ENCODE measurements at regions not wholly inside any gene's neighbourhood (a gene's known extent, or its start where the extent isn't known, plus 50 kb on each side); places are given as distances from the start of the nearest gene placed in this dataset.
"Not testable (repeated sequence)": the region's sequence is repeated elsewhere in the genome, so short reads cannot be mapped to it uniquely, and the experiment has no call there.

DNA sequence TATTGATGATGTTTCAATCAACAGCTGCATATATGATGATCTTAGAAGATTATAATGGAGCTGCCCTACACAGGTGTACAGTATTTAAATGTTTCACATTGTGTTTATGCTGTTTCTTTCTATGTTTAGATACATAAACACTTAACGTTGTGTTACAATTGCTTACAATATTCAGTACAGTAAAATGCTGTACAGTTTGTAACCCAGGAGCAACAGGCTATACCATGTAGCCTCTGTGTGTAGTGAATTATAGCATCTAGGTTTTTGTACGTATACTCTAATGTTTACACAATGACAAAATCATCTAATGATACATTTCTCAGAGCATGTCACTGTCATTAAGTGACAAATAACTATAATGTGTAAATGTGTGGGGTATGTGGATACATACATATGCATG, 80.5 kb upstream of the CPEB2 start:
- H3K36me3 ChIP-seq (ENCODE audit: control insufficient read depth, insufficient read depth, low read length, severe bottlenecking); H3K9me3 ChIP-seq (ENCODE audit: control insufficient read depth, low read length); H3K9ac ChIP-seq (ENCODE audit: low read length); H3K4me1 ChIP-seq (ENCODE audit: control insufficient read depth, insufficient read depth, low read length); H3K27me3 ChIP-seq (replicated peaks; ENCODE audit: control insufficient read depth, insufficient read depth, low read length); H3K4me3 ChIP-seq (ENCODE audit: low read length); DNase-seq (ENCODE audit: low read depth): not testable (repeated sequence)

DNA sequence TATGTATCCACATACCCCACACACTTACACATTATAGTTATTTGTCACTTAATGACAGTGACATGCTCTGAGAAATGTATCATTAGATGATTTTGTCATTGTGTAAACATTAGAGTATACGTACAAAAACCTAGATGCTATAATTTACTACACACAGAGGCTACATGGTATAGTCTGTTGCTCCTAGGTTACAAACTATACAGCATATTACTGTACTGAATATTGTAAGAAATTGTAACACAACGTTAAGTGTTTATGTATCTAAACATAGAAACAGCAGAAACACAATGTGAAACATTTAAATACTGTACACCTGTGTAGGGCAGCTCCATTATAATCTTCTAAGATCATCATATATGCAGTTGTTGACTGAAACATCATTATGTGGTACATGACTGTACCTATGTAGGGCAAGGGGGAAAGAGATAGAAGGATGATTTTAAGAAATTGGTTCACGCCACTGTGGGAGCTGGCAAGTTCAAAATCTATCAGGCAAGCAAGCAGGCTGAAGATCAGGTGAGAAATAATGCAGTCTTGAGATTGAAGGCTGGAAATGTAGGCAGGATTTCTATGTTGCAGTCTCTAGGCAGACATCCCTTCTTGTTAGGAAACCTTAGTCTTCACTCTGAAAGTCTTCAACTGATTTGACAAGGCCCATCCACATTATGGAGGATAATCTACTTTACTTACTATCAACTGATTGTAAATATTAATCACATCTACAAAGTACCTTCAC, 78.0 kb upstream of the CPEB2 start:
- peaks cover 4% of the 10 kb centered on the region for H3K27me3 ChIP-seq (replicated peaks; ENCODE audit: control insufficient read depth, insufficient read depth, low read length)
- no peak for DNase-seq (ENCODE audit: low read depth)
- H3K9me3 ChIP-seq (ENCODE audit: control insufficient read depth, low read length) = no peaks in the 10 kb centered on the region
- H3K9ac ChIP-seq (ENCODE audit: low read length) = no peak overlapping the region
- H3K4me1 ChIP-seq (ENCODE audit: control insufficient read depth, insufficient read depth, low read length) = peaks cover 5% of the 10 kb centered on the region
- H3K36me3 ChIP-seq (ENCODE audit: control insufficient read depth, insufficient read depth, low read length, severe bottlenecking) = no peaks in the 10 kb centered on the region
- H3K4me3 ChIP-seq (ENCODE audit: low read length) = no peak overlapping the region

DNA sequence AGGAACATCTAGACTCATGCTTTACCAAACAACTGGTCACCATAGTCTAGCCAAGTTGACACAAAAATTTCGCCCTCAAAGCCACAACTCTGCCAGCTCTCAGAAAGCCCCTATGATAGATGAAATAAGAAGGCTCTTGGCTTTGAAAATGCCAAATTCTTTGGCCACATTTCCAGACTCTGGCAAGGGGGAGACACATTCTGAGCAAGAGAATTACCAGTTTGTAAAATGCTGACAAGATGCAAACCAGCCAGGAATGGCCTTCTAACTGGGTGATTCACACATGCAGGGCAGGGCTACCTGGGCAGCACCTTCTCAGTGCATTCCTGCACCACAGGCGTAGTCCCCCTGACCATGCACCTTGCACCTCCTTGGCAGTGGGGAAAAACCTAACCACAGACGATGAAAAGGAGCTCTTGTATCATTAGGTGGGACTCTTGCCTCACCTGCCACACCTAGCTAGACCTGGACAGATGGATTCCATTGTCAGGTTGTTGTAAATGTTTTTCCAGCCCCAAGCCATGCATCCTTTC, 77.4 kb upstream of the CPEB2 start:
- Histone ChIP-seq H3K9me3 (ENCODE audit: control insufficient read depth, low read length) (no peaks in the 10 kb centered on the region), H3K4me1 (ENCODE audit: control insufficient read depth, insufficient read depth, low read length) (peaks cover 5% of the 10 kb centered on the region), H3K9ac (ENCODE audit: low read length) (no peak overlapping the region), H3K4me3 (ENCODE audit: low read length) (no peak overlapping the region), H3K36me3 (ENCODE audit: control insufficient read depth, insufficient read depth, low read length, severe bottlenecking) (no peaks in the 10 kb centered on the region), H3K27me3 (replicated peaks; ENCODE audit: control insufficient read depth, insufficient read depth, low read length) (peaks cover 4% of the 10 kb centered on the region)
- no peak for DNase-seq (ENCODE audit: low read depth)

DNA sequence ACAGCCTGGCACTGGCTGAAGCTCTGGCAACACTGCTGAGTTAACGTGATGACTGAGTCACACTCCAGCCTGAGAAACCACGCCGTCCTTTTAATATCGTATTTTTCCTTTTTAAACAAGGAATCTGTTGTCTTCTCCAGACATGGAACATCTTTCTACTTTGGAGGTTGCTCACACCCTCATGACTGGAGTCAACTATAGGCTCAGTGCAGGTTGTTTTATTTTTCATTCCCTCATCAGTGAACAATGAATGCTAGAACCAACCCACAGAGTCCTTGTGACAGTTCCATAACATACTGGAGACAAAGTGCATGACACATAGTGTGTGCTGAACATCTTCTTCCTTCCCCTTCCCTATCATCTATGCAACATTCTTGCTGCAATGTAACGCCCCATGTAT, 76.8 kb upstream of the CPEB2 start:
- H3K4me3 ChIP-seq (ENCODE audit: low read length) = no peak overlapping the region
- no peak overlapping the region for H3K9ac ChIP-seq (ENCODE audit: low read length)
- peaks cover 5% of the 10 kb centered on the region for H3K4me1 ChIP-seq (ENCODE audit: control insufficient read depth, insufficient read depth, low read length)
- no peak for DNase-seq (ENCODE audit: low read depth)
- H3K27me3 ChIP-seq (replicated peaks; ENCODE audit: control insufficient read depth, insufficient read depth, low read length) = peaks cover 4% of the 10 kb centered on the region
- H3K36me3 ChIP-seq (ENCODE audit: control insufficient read depth, insufficient read depth, low read length, severe bottlenecking) = no peaks in the 10 kb centered on the region
- no peaks in the 10 kb centered on the region for H3K9me3 ChIP-seq (ENCODE audit: control insufficient read depth, low read length)

DNA sequence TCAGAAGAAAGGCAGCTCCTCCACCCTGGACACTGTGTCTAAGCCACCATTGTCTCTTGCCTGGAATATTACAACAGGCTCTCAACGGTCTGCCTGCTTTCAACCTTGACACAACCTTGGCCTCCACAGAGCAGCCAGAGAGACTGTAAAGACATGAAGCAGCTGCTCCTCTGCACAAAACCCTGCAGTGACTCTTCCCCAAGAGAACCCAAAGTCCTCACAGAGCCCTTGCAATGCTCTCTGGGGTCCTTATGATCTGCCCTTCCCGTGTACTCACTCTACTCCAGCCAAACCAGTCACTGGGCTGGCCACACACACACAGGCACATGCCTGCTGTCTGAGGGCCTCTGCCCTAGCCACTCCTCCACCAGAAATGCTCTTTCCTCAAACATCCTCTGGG, 75.9 kb upstream of the CPEB2 start:
- no peak for DNase-seq (ENCODE audit: low read depth)
- Histone ChIP-seq H3K9me3 (ENCODE audit: control insufficient read depth, low read length) (no peaks in the 10 kb centered on the region), H3K27me3 (replicated peaks; ENCODE audit: control insufficient read depth, insufficient read depth, low read length) (peaks cover 4% of the 10 kb centered on the region), H3K9ac (ENCODE audit: low read length) (no peak overlapping the region), H3K36me3 (ENCODE audit: control insufficient read depth, insufficient read depth, low read length, severe bottlenecking) (no peaks in the 10 kb centered on the region), H3K4me1 (ENCODE audit: control insufficient read depth, insufficient read depth, low read length) (peaks cover 5% of the 10 kb centered on the region), H3K4me3 (ENCODE audit: low read length) (no peak overlapping the region)

DNA sequence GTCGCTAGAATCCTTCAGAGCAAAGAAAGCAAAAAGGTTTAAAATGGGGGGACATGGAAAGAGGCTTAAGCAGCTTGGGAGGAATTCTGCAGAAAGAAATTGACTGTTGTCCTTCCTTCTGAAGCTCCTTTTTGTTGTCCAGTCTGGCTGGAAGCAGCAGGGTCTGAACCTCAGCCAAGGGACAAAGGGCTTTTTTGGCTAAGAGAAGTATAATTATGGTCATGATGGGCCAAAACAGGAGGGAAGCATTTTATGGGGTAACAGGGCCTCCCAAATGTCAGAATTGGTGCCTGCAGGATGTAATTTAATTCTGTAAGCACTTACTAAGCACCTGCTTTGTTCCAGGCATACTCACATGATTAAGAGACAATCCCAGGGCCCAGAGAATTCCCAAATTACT, 74.2 kb upstream of the CPEB2 start:
- peaks cover 5% of the 10 kb centered on the region for H3K4me1 ChIP-seq (ENCODE audit: control insufficient read depth, insufficient read depth, low read length)
- no peaks in the 10 kb centered on the region for H3K9me3 ChIP-seq (ENCODE audit: control insufficient read depth, low read length)
- H3K27me3 ChIP-seq (replicated peaks; ENCODE audit: control insufficient read depth, insufficient read depth, low read length) = peaks cover 4% of the 10 kb centered on the region
- H3K36me3 ChIP-seq (ENCODE audit: control insufficient read depth, insufficient read depth, low read length, severe bottlenecking) = no peaks in the 10 kb centered on the region
- no peak overlapping the region for H3K9ac ChIP-seq (ENCODE audit: low read length)
- no peak for DNase-seq (ENCODE audit: low read depth)
- H3K4me3 ChIP-seq (ENCODE audit: low read length) = no peak overlapping the region

DNA sequence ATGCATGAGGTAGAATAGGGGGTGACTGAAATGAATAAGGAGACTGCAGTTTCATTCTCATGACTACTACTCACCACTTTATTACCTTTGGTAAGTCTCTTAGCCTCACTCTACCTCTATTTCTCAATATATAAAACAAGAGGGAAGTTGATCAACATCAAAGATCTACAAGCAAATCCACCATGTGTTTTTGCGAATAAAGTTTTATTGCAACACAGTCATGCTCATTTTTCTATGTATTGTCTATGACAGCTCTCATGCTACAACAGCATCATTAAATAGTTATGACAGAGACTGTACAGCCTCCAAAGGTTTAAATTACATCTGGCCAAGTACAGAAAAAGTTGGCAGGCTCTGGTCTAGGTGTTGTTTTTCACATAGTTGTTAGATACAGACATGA, 72.6 kb upstream of the CPEB2 start:
- Histone ChIP-seq H3K9me3 (ENCODE audit: control insufficient read depth, low read length) (no peaks in the 10 kb centered on the region), H3K27me3 (replicated peaks; ENCODE audit: control insufficient read depth, insufficient read depth, low read length) (peaks cover 4% of the 10 kb centered on the region), H3K9ac (ENCODE audit: low read length) (no peak overlapping the region), H3K36me3 (ENCODE audit: control insufficient read depth, insufficient read depth, low read length, severe bottlenecking) (no peaks in the 10 kb centered on the region), H3K4me1 (ENCODE audit: control insufficient read depth, insufficient read depth, low read length) (peaks cover 5% of the 10 kb centered on the region), H3K4me3 (ENCODE audit: low read length) (no peak overlapping the region)
- DNase-seq (ENCODE audit: low read depth) = no peak

DNA sequence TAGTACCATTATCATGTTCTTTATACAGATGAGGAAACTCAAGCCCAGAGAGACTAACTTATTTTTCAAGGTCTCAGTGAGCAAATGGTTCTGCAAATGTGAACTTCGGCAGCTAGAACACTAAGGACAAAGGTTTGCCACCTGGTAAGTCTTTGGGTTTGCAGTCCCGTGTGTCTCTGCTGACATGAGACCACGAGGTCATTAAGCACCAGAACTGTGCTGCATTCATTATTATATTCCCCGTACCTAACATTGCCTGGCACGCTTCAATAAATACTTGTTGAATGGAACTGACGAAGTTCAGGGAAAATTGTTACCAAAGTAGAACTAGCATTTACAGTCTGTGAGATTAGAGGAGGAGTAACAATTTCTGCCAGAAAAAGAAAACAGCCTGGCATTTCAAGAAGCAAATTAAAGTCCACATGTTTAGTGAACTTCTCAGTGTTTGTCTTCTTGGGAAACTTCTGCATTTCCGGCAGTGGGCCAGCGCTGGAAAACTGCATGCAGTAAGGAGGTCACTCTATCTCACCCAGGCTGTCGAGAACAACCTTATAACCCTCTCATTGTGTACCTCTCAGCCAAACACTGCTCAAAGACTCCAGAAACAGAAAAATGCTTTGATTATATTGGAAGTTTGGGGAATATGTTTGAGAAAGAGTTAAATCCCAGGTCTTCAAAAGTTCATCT, 67.4 kb upstream of the CPEB2 start:
- no peaks in the 10 kb centered on the region for H3K4me1 ChIP-seq (ENCODE audit: control insufficient read depth, insufficient read depth, low read length)
- no peaks in the 10 kb centered on the region for H3K27me3 ChIP-seq (replicated peaks; ENCODE audit: control insufficient read depth, insufficient read depth, low read length)
- H3K4me3 ChIP-seq (ENCODE audit: low read length) = no peak overlapping the region
- DNase-seq (ENCODE audit: low read depth) = no peak
- H3K9ac ChIP-seq (ENCODE audit: low read length) = no peak overlapping the region
- no peaks in the 10 kb centered on the region for H3K36me3 ChIP-seq (ENCODE audit: control insufficient read depth, insufficient read depth, low read length, severe bottlenecking)
- peaks cover 4% of the 10 kb centered on the region for H3K9me3 ChIP-seq (ENCODE audit: control insufficient read depth, low read length)

DNA sequence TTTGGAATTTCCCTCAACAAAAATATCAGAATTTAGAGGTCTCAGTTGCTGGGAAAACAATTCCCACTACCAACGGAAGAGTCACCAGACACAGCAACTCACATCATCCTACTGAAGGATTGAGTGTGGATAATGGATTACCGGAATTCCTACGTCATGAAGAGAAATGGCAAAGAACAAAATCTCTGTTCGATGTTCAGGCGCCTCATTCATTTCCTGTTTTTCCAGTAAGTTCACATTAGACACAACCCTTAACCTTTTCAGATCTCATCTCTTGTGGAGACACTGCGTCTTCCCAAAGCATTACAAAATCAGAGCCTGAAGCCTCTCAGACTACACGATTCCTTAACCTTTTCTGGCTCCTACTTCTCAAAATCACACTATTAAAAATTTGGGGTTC, 58.5 kb upstream of the CPEB2 start:
- Histone ChIP-seq H3K27me3 (replicated peaks; ENCODE audit: control insufficient read depth, insufficient read depth, low read length) (no peaks in the 10 kb centered on the region), H3K36me3 (ENCODE audit: control insufficient read depth, insufficient read depth, low read length, severe bottlenecking) (no peaks in the 10 kb centered on the region), H3K4me1 (ENCODE audit: control insufficient read depth, insufficient read depth, low read length) (no peaks in the 10 kb centered on the region), H3K9ac (ENCODE audit: low read length) (no peak overlapping the region), H3K4me3 (ENCODE audit: low read length) (no peak overlapping the region), H3K9me3 (ENCODE audit: control insufficient read depth, low read length) (peaks cover 6% of the 10 kb centered on the region)
- DNase-seq (ENCODE audit: low read depth) = no peak

DNA sequence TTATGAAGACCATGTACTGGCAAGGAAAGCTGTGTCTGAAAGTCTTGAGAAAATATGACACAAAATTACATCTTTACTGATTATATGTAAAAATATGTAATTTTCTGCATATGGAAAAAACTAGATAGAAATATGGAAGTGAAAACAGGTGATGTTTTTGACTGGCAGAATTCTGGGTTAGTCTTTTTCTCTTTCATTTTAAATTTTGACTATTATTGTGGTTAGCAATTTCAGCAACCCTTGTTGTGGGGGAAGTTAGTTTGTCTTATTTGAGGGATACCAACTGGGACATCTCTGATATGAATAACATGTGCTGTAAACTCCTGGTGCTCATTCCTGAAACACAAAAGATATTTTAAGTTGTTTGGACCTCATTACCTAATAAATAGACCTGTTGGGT, 49.9 kb upstream of the CPEB2 start:
- Histone ChIP-seq H3K27me3 (replicated peaks; ENCODE audit: control insufficient read depth, insufficient read depth, low read length) (no peaks in the 10 kb centered on the region), H3K4me1 (ENCODE audit: control insufficient read depth, insufficient read depth, low read length) (no peaks in the 10 kb centered on the region), H3K9ac (ENCODE audit: low read length) (no peak overlapping the region), H3K36me3 (ENCODE audit: control insufficient read depth, insufficient read depth, low read length, severe bottlenecking) (no peaks in the 10 kb centered on the region), H3K9me3 (ENCODE audit: control insufficient read depth, low read length) (no peaks in the 10 kb centered on the region), H3K4me3 (ENCODE audit: low read length) (no peak overlapping the region)
- no peak for DNase-seq (ENCODE audit: low read depth)
